T-helper 2 cell treated with Interferon-gamma antibody and Interleukin-4, amounts not matched to agents 5 μg/mL and 100 μg/mL, for 36 hours (primary cell): ENCODE measurements at regions not wholly inside any gene's neighbourhood (a gene's known extent, or its start where the extent isn't known, plus 50 kb on each side); places are given as distances from the start of the nearest gene placed in this dataset.

Experiments used
- DNase-seq: peaks from one replicate; pipeline ENCODE4 v3.0.0; 2021; ENCODE audit warnings: low spot score
- H3K27ac Mint-ChIP-seq: one replicate; pipeline ENCODE4 v1.8.0; 2021; ENCODE audit warnings: mild to moderate bottlenecking, mixed read lengths
- H3K27me3 Mint-ChIP-seq: one replicate; pipeline ENCODE4 v1.8.0; 2021; ENCODE audit warnings: low read depth, mixed read lengths
- H3K36me3 Mint-ChIP-seq: one replicate; pipeline ENCODE4 v1.8.0; 2021; ENCODE audit warnings: low read depth, mixed read lengths
- H3K4me1 Mint-ChIP-seq: one replicate; pipeline ENCODE4 v1.8.0; 2021; ENCODE audit warnings: low read depth, mixed read lengths
- H3K4me3 Mint-ChIP-seq: one replicate; pipeline ENCODE4 v1.8.0; 2022; ENCODE audit warnings: mild to moderate bottlenecking, moderate library complexity, mixed read lengths
- H3K9me3 Mint-ChIP-seq: one replicate; pipeline ENCODE4 v1.8.0; 2021; ENCODE audit warnings: mixed read lengths

- H3K4me1 Mint-ChIP-seq = peaks cover 2% of the 10 kb centered on the region
- H3K27ac Mint-ChIP-seq = no peak overlapping the region
- peaks cover 2% of the 10 kb centered on the region for H3K27me3 Mint-ChIP-seq
- no peak for DNase-seq
- no peaks in the 10 kb centered on the region for H3K9me3 Mint-ChIP-seq
- no peak overlapping the region for H3K4me3 Mint-ChIP-seq
- H3K36me3 Mint-ChIP-seq = no peaks in the 10 kb centered on the region
Observed at GRCh38 chr5:100723229-100723628, 179.9 kb downstream of the ST8SIA4 start.

DNA sequence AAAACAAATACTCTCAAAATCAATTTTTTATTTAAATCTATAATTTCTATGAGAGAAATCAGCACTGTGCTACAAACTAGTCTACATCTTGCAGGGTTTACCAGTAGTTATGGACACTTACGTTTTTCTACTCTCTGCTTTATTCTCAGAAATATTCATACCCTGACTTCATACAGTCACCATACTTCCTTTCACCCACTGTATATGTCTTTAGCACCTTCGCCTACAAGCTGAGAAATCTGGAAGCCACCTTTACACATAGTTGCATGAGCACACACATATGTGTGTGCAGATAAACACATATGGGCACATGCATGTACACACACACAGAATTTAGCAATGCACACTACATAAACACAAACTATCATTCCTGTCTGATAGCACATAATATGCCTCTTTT, 177.0 kb downstream of the ST8SIA4 start:
- Mint-ChIP-seq H3K4me1 (peaks cover 2% of the 10 kb centered on the region), H3K27ac (no peak overlapping the region), H3K4me3 (no peak overlapping the region), H3K36me3 (no peaks in the 10 kb centered on the region), H3K27me3 (no peaks in the 10 kb centered on the region), H3K9me3 (no peaks in the 10 kb centered on the region)
- no peak for DNase-seq

DNA sequence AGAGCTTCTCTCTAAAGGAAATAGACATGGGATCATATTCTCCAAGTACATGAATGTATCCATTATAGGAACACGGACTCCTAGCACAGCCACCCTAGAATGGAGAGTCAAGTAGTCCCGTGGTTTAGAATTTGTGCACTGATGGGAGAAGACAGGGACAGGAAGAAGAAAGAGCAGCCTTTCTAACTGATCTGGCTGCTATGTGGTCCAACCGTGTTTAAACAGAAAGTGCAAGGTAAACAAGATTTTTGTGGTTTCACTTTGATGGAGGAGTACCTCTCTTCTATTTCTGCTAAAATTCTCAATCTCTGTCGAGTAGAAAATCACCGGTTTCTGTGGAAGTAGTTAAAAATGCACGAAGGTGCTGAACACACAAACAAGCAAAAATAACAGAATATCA, 171.3 kb downstream of the ST8SIA4 start:
- Mint-ChIP-seq H3K27me3 (no peaks in the 10 kb centered on the region), H3K36me3 (no peaks in the 10 kb centered on the region), H3K4me3 (peak overlapping the region; percentile 80), H3K27ac (peak overlapping the region; percentile 88), H3K4me1 (peaks cover 22% of the 10 kb centered on the region), H3K9me3 (no peaks in the 10 kb centered on the region)
- DNase-seq = peak; percentile 25

DNA sequence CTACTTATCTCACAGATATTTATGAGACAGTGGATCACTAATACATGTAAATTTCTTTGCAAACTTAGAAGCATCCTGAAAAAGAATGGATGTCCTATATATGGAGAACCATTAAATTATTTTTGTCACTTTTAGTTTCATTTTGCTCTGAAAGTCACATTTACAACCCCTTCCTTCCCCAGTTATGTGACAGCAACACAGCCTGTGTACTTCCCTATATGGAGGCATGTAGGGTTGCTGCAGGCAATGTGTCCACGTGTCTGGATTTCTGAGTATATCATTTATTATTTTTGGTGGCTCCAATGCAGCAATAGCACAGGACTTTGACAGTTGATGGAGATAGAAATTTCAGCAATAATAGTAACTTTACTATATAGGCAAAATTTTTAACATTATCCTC, 156.4 kb downstream of the ST8SIA4 start:
- H3K27me3 Mint-ChIP-seq = peaks cover 6% of the 10 kb centered on the region
- peaks cover 3% of the 10 kb centered on the region for H3K9me3 Mint-ChIP-seq
- peak overlapping the region; percentile 62 for H3K4me3 Mint-ChIP-seq
- H3K36me3 Mint-ChIP-seq = no peaks in the 10 kb centered on the region
- H3K27ac Mint-ChIP-seq = no peak overlapping the region
- DNase-seq = no peak
- peaks cover 8% of the 10 kb centered on the region for H3K4me1 Mint-ChIP-seq

DNA sequence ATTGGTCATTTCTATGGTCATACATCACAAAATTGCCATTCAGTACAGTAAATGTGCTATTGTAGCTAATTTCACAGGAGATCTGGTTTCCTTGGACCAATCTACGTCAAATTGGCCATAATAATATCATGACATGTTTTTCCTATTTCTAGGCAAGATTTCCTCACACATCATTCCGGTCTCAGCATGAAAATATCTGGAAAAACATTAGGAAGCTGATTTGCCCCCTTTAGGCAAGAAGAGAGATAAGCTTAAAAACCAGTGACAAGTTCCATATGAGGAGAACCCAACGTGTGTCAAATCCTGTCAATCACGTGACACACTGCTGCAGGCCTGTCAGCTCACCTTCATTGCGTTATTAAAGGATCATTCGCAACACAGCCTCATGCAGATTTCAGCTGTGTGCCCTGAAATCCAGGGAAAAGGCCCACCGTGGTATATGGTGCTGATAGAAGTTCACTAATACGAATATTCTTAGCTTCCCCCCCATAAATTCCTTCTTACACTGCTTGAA, 153.3 kb downstream of the ST8SIA4 start:
- Mint-ChIP-seq H3K27me3 (peaks cover 14% of the 10 kb centered on the region), H3K4me3 (no peak overlapping the region), H3K4me1 (peaks cover 8% of the 10 kb centered on the region)

DNA sequence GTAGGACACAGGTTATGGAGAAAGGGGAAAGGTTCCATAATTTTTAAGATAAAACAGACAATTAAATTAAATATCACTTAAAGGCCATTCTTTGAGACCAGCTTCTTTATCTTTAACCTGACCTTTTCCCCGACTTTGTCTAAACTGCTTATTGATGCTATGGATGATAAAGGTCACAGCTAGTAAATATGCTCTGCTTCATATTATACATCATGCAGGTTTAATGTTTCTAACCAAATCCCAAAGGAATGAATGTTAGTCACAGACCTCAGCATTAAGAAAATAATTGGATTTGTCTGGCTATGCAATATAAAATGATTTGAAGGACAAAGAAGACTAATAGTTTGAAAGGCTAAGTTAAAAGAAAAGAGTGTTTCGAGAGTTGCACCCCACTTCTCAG, 147.6 kb downstream of the ST8SIA4 start:
- no peaks in the 10 kb centered on the region for H3K4me1 Mint-ChIP-seq
- no peak for DNase-seq
- peaks cover 29% of the 10 kb centered on the region for H3K27me3 Mint-ChIP-seq
- no peaks in the 10 kb centered on the region for H3K36me3 Mint-ChIP-seq
- H3K27ac Mint-ChIP-seq = no peak overlapping the region
- H3K9me3 Mint-ChIP-seq = no peaks in the 10 kb centered on the region
- no peak overlapping the region for H3K4me3 Mint-ChIP-seq

More for the DNA sequence above, 153.3 kb downstream of the ST8SIA4 start:
- H3K9me3 Mint-ChIP-seq = no peaks in the 10 kb centered on the region
- no peak overlapping the region for H3K27ac Mint-ChIP-seq
- H3K36me3 Mint-ChIP-seq = no peaks in the 10 kb centered on the region
- no peak for DNase-seq
